ENCODE measurements at regions not wholly inside any gene's neighbourhood (a gene's known extent, or its start where the extent isn't known, plus 50 kb on each side); places are given as distances from the start of the nearest gene placed in this dataset.

- no peak overlapping the region for H3K4me3 ChIP-seq (ENCODE audit: low read length)
- DNase-seq (ENCODE audit: low read depth), result no peak
- no peak for TF ChIP-seq CTCF (conservative IDR thresholded peaks at IDR 0.05; ENCODE audit: low read length)
These were observed 174.1 kb upstream of the CSF3R start for GRCh38 chr1:36656838-36657237.

- no peak for TF ChIP-seq CTCF (conservative IDR thresholded peaks at IDR 0.05; ENCODE audit: low read length)
- no peak for DNase-seq (ENCODE audit: low read depth)
- no peak overlapping the region for H3K4me3 ChIP-seq (ENCODE audit: low read length)
These were observed 173.6 kb upstream of the CSF3R start for GRCh38 chr1:36656271-36656670.

- no peak overlapping the region for H3K4me3 ChIP-seq (ENCODE audit: low read length)
- TF ChIP-seq CTCF (conservative IDR thresholded peaks at IDR 0.05; ENCODE audit: low read length), result no peak
- DNase-seq (ENCODE audit: low read depth), result no peak
These were observed 171.9 kb upstream of the CSF3R start for GRCh38 chr1:36654586-36654985.

GRCh38 chr1:36653850-36654249 lies 171.1 kb upstream of the CSF3R start:
- no peak overlapping the region for H3K4me3 ChIP-seq (ENCODE audit: low read length)
- 0 out of 2 replicates have a peak, but pooled peaks have one; percentile 5 for TF ChIP-seq CTCF (conservative IDR thresholded peaks at IDR 0.05; ENCODE audit: low read length)
- peak; percentile 52 for DNase-seq (ENCODE audit: low read depth)

DNA sequence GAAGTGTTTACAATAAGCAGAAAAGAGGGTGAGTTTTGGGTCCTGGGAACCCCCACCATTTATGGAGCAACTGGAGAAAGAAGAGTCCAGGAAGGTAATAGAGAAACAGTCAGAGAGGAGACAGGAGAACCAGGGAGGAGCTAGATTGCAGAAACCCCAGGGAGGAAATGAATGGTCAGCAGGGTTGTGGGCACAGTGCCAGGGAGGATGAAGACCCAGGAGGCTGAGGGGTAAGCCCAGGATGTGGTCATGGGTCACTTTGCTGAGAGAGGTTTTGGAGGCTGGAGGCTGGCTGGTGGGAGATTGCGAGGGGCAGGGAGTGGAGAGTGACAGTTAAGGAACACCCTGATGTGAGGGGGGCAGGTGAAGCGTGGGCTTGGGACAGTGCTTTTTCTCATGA lies 169.9 kb upstream of the CSF3R start:
- TF ChIP-seq CTCF (conservative IDR thresholded peaks at IDR 0.05; ENCODE audit: low read length), result no peak
- no peak overlapping the region for H3K4me3 ChIP-seq (ENCODE audit: low read length)
- DNase-seq (ENCODE audit: low read depth), result no peak

DNA sequence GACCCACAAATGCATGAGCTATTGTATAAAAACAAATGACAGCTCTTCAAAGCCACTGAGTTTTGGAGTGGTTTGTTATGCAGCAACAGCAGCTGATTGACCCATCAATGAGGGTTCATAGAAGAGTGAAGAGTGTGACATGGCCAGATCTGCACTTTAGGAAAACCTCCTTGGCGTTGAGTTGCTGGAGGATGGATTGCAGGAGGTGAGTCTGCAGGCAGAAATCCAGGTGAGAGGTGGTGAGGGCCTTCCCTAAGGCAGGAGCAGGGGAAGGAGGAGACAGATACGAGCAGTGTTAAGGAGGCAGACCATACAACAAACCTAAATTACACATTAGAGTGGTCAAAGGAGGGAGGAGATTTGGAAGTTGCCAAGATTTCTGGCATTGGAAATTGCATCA lies 169.3 kb upstream of the CSF3R start:
- no peak for DNase-seq (ENCODE audit: low read depth)

More for the DNA sequence above, 169.3 kb upstream of the CSF3R start:
- H3K4me3 ChIP-seq (ENCODE audit: low read length), result no peak overlapping the region
- TF ChIP-seq CTCF (conservative IDR thresholded peaks at IDR 0.05; ENCODE audit: low read length), result no peak
